HG03520 (cell line): ENCODE measurements at regions not wholly inside any gene's neighbourhood (a gene's known extent, or its start where the extent isn't known, plus 50 kb on each side); places are given as distances from the start of the nearest gene placed in this dataset.
A peak's percentile ranks its signal among the peaks of the same experiment; 100 is the strongest.
"Not testable (repeated sequence)": the region's sequence is repeated elsewhere in the genome, so short reads cannot be mapped to it uniquely, and the experiment has no call there.

Experiments used
- ATAC-seq: cut with Tn5 transposase; IDR thresholded peaks from one replicate; pipeline ENCODE4 v1.9.1; 2021; ENCODE audit warnings: mild to moderate bottlenecking, moderate library complexity; ENCODE audit not compliant: unreplicated experiment

DNA sequence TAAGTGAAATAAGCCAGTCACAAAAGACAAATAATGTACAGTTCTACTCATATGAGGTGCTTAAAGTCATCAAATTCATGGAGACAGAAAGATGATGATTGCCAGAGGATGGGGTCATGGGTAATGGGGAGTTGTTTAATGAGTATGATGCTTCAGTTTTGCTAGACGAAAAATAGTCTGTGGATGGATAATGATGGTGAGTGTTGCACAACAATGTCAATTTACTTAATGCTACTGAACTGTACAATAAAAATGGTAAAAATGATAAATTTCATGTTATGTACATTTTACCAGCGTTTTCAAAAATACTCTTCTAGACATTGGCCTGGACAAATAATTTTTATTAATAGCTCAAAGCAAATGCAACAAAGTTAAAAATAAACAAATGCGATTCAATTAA, 118.5 kb upstream of the KYNU start:
- no peak for ATAC-seq

DNA sequence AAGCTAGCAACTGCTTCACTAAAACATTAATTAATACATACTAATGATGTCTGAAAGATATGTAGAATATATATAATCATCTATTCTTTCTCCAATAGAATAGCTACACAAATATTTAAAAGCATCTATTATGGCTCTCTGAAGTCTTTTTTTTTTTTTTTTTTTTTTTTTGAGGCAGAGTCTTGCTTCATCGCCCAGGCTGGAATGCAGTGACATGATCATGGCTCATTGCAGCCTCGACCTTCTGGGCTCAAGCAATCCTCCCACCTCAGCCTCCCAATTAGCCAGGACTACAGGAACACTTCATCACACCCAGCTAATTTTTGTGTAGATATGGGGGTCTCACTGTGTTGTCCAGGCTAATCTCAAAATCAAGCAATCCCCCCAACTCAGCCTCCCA, 120.4 kb upstream of the KYNU start:
- no peak for ATAC-seq

DNA sequence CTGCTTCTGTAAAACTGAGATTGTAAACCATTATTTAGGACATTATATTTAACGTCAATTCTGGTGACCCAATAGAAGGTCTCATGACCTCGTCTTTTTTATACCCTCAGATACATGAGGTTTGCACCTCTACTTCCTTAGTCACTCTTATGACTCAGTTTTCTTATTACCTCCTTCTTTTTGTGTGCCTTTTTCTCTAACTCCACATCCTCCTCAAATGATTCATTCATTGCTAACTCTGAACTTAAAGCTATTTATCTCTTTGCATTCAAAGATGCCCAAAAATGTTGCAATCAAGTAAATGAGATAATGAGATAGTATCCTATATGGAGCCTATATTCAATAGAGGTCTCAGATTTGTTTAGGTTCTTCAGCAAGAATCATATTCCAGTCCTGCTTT, 121.0 kb upstream of the KYNU start:
- no peak for ATAC-seq

- no peak for ATAC-seq
Measured at GRCh38 chr2:142755191-142755590, 122.3 kb upstream of the KYNU start.

- no peak for ATAC-seq
Measured at GRCh38 chr2:142754182-142754581, 123.3 kb upstream of the KYNU start.

- no peak for ATAC-seq
Measured at GRCh38 chr2:142750858-142751257, 126.6 kb upstream of the KYNU start.

- ATAC-seq, result no peak
Measured at GRCh38 chr2:142748559-142749099, 128.8 kb upstream of the KYNU start.

GRCh38 chr2:142745691-142746090, 131.8 kb upstream of the KYNU start:
- no peak for ATAC-seq

DNA sequence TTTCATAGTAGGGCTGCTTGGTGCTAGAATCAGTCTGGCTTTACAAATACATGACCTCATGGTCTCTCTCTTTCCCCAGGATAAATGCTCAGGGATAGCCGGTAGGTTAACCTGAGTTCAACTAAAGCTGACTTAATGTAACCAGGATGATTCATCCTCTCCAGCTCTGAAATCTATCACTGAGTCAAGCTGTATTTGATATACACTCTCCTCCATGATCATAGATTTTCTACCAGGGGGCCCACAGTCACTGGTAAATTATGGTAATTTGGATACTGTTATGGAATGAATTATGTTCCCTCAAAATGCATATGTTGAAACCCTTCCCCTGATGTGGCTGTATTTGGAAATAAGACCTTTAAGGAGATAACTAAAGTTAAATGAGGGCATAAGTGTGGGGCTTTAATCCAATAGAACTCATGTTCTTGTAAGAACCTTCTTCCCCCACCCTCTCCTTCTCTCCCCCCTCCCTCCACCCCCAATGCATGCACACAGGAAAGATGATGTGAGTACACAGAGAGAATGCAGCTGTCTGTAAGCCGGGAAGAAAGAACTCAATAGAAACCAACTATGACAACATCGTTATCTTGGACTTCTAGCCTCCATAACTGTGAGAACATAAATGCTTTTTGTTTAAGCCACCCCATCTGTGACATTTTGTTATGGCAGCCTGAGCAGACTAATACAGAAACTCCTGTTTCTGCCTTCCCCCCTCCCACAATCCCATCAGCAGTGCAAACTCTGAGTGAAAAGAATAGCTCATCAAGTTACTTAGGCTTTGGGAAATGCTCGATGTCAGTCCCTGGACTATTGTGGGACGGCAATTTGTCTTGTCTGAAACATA, 134.9 kb upstream of the KYNU start:
- peak; percentile 11 for ATAC-seq

GRCh38 chr2:142741764-142742269, 135.6 kb upstream of the KYNU start:
- ATAC-seq, result peak; percentile 69

DNA sequence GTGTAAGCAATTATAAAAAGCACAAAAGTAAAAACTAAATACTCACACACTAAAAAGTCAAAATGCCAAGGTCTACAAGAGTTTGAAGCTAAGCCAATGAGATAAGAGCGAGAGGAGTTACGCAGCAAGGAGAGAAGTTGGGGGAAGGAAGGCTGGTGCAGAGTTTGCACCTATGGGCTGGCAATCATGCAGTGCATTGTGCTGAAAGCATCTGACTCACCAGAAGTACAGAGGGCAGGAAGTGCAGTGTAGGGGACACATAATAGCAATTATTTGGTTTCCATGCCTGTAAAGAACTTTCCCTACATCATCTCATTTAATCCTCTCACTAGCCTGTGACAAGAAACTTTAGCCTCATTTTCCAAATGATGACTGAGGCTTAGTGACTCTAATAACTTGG, 142.7 kb upstream of the KYNU start:
- ATAC-seq, result no peak

- no peak for ATAC-seq
Measured at GRCh38 chr2:142734231-142734630, 143.2 kb upstream of the KYNU start.

DNA sequence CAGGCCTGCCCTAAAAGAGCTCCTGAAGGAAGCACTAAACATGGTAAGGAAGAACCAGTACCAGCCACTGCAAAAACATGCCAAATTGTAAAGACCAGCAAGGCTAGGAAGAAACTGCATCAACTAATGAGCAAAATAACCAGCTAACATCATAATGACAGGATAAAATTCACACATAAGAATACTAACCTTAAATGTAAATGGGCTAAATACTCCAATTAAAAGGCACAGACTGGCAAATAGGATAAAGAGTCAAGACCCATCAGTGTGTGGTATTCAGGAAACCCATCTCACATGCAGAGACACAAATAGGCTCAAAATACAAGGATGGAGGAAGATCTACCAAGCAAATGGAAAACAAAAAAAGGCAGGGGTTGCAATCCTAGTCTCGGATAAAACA, 147.7 kb upstream of the KYNU start:
- ATAC-seq, result not testable (repeated sequence)

DNA sequence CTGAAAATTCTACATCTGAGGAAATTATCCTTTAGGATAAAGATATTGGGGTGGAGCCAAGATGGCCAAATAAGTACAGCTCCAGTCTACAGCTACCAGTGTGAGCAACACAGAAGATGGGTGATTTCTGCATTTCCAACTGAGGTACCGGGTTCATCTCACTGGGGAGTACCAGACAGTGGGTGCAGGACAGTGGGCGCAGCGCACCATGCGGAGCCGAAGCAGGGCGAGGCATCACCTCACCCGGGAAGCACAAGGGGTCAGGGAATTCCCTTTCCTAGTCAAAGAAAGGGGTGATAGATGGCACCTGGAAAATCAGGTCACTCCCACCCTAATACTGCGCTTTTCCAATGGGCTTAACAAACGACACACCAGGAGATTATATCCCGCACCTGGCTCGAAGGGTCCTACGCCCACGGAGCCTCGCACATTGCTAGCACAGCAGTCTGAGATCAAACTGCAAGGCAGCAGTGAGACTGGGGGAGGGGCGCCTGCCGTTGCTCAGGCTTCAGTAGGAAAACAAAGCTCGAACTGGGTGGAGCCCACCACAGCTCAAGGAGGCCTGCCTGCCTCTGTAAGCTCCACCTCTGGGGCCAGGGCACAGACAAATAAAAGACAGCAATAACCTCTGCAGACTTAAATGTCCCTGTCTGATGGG, 149.5 kb upstream of the KYNU start:
- ATAC-seq, result not testable (repeated sequence)

GRCh38 chr2:142725386-142725785, 152.1 kb upstream of the KYNU start:
- ATAC-seq, result no peak

GRCh38 chr2:142724713-142725349, 152.6 kb upstream of the KYNU start:
- ATAC-seq, result peak; percentile 54

GRCh38 chr2:142724186-142724585, 153.3 kb upstream of the KYNU start:
- ATAC-seq, result peak; percentile 40

- peak; percentile 47 for ATAC-seq
Measured at GRCh38 chr2:142723236-142723635, 154.2 kb upstream of the KYNU start.

- ATAC-seq, result no peak
Measured at GRCh38 chr2:142722569-142722968, 154.9 kb upstream of the KYNU start.

DNA sequence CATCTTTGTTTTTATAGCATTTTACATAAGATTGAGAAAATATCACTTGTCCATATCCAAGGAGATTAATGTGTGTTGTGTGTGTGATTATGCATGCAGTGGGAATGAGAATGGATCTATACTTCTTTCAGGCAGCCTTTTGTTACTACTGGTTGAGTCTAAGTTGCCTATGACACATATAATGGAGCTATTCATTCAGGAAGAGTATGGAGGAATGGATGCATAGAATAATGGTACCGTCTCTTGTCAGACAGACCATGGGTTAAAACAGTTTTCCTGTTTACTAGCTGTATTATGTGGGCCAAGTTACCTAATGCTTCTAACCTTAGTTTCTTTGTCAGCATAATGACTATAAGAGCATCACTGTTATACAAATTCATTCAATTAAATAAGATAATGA, 155.4 kb upstream of the KYNU start:
- ATAC-seq, result no peak

DNA sequence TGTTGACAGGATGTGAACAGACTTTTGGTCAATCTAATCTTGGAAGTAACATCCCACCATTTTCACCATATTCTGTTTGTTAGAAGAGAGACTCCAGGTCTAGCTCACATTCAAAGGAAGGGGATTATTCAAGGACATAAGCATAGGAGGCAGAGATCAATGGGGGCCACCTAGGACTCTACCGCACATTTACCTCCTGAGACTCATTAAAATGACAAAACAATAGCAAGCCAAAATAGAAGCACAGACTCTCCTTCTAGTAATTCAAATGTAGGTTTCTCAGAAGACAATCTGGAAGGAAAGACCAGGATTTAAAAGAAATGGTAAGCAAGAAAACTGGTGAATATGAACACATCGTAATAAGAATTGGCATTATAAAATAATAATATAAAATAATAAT, 156.4 kb upstream of the KYNU start:
- no peak for ATAC-seq
